Stimulated activated naive CD4-positive, alpha-beta T cell (primary cell): ENCODE measurements at regions not wholly inside any gene's neighbourhood (a gene's known extent, or its start where the extent isn't known, plus 50 kb on each side); places are given as distances from the start of the nearest gene placed in this dataset.
"Not testable (repeated sequence)": the region's sequence is repeated elsewhere in the genome, so short reads cannot be mapped to it uniquely, and the experiment has no call there.

Source experiments
- DNase-seq, 6 experiments: peaks; one replicate each; lab custom pipeline; 2025; lab: John Stamatoyannopoulos, UW

- no peak for DNase-seq
Observed at GRCh38 chr13:19062019-19062646, 119.5 kb downstream of the TUBA3C start.

GRCh38 chr13:19061278-19061677 lies 120.3 kb downstream of the TUBA3C start:
- DNase-seq, result no peak

GRCh38 chr13:19060311-19061002 lies 121.2 kb downstream of the TUBA3C start:
- no peak for DNase-seq

- DNase-seq, result no peak
Observed at GRCh38 chr13:19059016-19059780, 122.4 kb downstream of the TUBA3C start.

GRCh38 chr13:19058566-19058965 lies 123.1 kb downstream of the TUBA3C start:
- DNase-seq, result no peak

- no peak for DNase-seq
Observed at GRCh38 chr13:19057588-19058340, 123.9 kb downstream of the TUBA3C start.

GRCh38 chr13:19056984-19057490 lies 124.6 kb downstream of the TUBA3C start:
- no peak for DNase-seq

- DNase-seq, result no peak
Observed at GRCh38 chr13:19056355-19056880, 125.2 kb downstream of the TUBA3C start.

GRCh38 chr13:19055611-19056010 lies 126.0 kb downstream of the TUBA3C start:
- no peak for DNase-seq

- DNase-seq, result no peak
Observed at GRCh38 chr13:19053561-19053960, 128.1 kb downstream of the TUBA3C start.

- no peak for DNase-seq
Observed at GRCh38 chr13:19052931-19053330, 128.7 kb downstream of the TUBA3C start.

GRCh38 chr13:19052180-19052579 lies 129.4 kb downstream of the TUBA3C start:
- no peak for DNase-seq

GRCh38 chr13:19050901-19051300 lies 130.7 kb downstream of the TUBA3C start:
- no peak for DNase-seq

- DNase-seq, result not testable (repeated sequence)
Observed at GRCh38 chr13:19049624-19050023, 132.0 kb downstream of the TUBA3C start.

- no peak for DNase-seq
Observed at GRCh38 chr13:19048381-19048780, 133.2 kb downstream of the TUBA3C start.

GRCh38 chr13:19023115-19023514 lies 158.5 kb downstream of the TUBA3C start:
- DNase-seq, result no peak

GRCh38 chr13:19020988-19021387 lies 160.6 kb downstream of the TUBA3C start:
- no peak for DNase-seq

- DNase-seq, result peak in 2 of 6 experiments; percentile 6 to 30
Observed at GRCh38 chr13:18998389-18998788, 183.2 kb downstream of the TUBA3C start.

- no peak for DNase-seq
Observed at GRCh38 chr13:18996627-18997051, 185.0 kb downstream of the TUBA3C start.

- no peak for DNase-seq
Observed at GRCh38 chr13:18996221-18996620, 185.4 kb downstream of the TUBA3C start.

GRCh38 chr13:18995259-18995873 lies 186.3 kb downstream of the TUBA3C start:
- DNase-seq, result no peak
